ENCODE measurements at regions not wholly inside any gene's neighbourhood (a gene's known extent, or its start where the extent isn't known, plus 50 kb on each side); places are given as distances from the start of the nearest gene placed in this dataset.

DNA sequence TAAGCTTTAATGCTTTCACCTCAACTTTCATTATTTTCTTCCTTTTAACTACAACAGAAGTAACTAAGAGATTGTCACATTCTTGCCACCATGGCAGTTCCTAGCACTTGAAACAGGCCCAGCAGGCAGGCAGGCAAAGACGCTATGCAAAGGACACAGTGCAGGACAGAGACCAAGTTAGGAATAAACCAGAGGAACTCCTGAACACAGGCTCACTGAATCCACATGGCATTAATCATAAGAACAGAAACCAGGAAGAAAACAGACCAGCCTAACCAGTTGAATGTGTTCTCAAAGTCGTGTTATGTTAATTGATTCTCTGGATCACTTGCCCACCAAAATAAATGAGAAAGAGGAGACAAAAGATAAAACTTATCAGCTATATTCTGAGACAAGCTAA lies 397.6 kb downstream of the TBL1XR1 start:
- FAIRE-seq, result no peak

DNA sequence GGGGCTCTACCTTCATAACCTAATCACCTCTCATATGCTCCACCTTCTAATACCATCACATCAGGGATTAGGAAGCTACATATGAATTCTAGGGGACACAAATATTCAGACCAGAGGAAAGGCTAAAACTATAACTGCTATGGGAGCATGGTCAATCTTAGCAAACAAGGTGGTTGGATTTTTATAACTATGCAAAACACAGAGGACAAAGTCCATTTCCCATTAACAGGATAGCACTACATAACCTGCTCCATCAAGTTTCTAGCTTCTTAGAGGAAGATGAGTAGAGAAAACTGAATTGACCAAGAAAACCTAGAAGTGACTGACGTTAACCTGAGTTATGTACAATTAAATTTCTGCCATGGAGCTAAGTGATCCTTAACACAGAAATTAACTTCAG lies 398.6 kb downstream of the TBL1XR1 start:
- no peak overlapping the region for H3K27ac ChIP-seq (ENCODE audit: extremely low read length, insufficient read depth, low read length)
- no peak overlapping the region for H2AFZ ChIP-seq (ENCODE audit: low read length)
- POLR2A ChIA-PET, result no interaction called here
- H3K9ac ChIP-seq (ENCODE audit: insufficient read depth, low read depth, low read length), result no peak overlapping the region
- no peaks in the 10 kb centered on the region for H4K20me1 ChIP-seq (ENCODE audit: insufficient read depth, low read length)
- ATAC-seq (no peak), FAIRE-seq (no peak), DNase-seq (ENCODE audit: low spot score) (no peak)
- no peak for TF ChIP-seq RBAK (CRISPR knock-in tag; IDR thresholded peaks at IDR 0.05)
- no peak for TF ChIP-seq ZNF713 (CRISPR knock-in tag; IDR thresholded peaks at IDR 0.05)
- no peak for TF ChIP-seq ZNF431 (CRISPR knock-in tag; IDR thresholded peaks at IDR 0.05; ENCODE audit: borderline replicate concordance, low read depth)
- no peak for TF ChIP-seq JDP2 (CRISPR knock-in tag; IDR thresholded peaks at IDR 0.05; ENCODE audit: borderline replicate concordance)
- TF ChIP-seq, protein P1, sequence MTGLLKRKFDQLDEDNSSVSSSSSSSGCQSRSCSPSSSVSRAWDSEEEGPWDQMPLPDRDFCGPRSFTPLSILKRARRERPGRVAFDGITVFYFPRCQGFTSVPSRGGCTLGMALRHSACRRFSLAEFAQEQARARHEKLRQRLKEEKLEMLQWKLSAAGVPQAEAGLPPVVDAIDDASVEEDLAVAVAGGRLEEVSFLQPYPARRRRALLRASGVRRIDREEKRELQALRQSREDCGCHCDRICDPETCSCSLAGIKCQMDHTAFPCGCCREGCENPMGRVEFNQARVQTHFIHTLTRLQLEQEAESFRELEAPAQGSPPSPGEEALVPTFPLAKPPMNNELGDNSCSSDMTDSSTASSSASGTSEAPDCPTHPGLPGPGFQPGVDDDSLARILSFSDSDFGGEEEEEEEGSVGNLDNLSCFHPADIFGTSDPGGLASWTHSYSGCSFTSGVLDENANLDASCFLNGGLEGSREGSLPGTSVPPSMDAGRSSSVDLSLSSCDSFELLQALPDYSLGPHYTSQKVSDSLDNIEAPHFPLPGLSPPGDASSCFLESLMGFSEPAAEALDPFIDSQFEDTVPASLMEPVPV (CRISPR knock-in tag; IDR thresholded peaks at IDR 0.05), result no peak
- TF ChIP-seq ZNF746 (CRISPR knock-in tag; IDR thresholded peaks at IDR 0.05), result no peak
- no peak for TF ChIP-seq SYNCRIP (IDR thresholded peaks at IDR 0.05; ENCODE audit: insufficient read depth, low read depth, low read length)
- TF ChIP-seq, protein P2, sequence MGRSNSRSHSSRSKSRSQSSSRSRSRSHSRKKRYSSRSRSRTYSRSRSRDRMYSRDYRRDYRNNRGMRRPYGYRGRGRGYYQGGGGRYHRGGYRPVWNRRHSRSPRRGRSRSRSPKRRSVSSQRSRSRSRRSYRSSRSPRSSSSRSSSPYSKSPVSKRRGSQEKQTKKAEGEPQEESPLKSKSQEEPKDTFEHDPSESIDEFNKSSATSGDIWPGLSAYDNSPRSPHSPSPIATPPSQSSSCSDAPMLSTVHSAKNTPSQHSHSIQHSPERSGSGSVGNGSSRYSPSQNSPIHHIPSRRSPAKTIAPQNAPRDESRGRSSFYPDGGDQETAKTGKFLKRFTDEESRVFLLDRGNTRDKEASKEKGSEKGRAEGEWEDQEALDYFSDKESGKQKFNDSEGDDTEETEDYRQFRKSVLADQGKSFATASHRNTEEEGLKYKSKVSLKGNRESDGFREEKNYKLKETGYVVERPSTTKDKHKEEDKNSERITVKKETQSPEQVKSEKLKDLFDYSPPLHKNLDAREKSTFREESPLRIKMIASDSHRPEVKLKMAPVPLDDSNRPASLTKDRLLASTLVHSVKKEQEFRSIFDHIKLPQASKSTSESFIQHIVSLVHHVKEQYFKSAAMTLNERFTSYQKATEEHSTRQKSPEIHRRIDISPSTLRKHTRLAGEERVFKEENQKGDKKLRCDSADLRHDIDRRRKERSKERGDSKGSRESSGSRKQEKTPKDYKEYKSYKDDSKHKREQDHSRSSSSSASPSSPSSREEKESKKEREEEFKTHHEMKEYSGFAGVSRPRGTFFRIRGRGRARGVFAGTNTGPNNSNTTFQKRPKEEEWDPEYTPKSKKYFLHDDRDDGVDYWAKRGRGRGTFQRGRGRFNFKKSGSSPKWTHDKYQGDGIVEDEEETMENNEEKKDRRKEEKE (IDR thresholded peaks at IDR 0.05), result no peak
- TF ChIP-seq KMT2A (CRISPR knock-in tag; IDR thresholded peaks at IDR 0.05), result no peak
- in situ Hi-C loops (cut with HindIII; ENCODE audit: extremely low pct_ligation_motif_present, low pct_unique_long_range_greater_than_20kb) (no loop called here), intact Hi-C loops (cut with micrococcal nuclease; ENCODE audit: unreplicated experiment) (no loop called here)
- 0% methylated on average over 1 of the region's 1 CpG for WGBS (ENCODE audit: low lambda C conversion rate)
- H3K79me2 ChIP-seq (ENCODE audit: insufficient read depth, low read length), result no peaks in the 10 kb centered on the region
- H3K27me3 ChIP-seq (ENCODE audit: control insufficient read depth in 1 of 2, insufficient read depth in 2 of 2, low read length in 2 of 2), result no peaks in the 10 kb centered on the region
- no peak overlapping the region for H3K4me3 ChIP-seq (replicated peaks in 1 of 3; ENCODE audit: insufficient read depth in 1 of 3, low read depth in 2 of 3, low read length in 3 of 3)
- no peaks in the 10 kb centered on the region for H3K4me1 ChIP-seq (ENCODE audit: insufficient read depth, low read length)
- H3K4me2 ChIP-seq (ENCODE audit: low read depth, low read length), result no peak overlapping the region
- CTCF ChIA-PET (ENCODE audit: low intra/inter-chr PET ratio, low total read pairs), result no interaction called here
- H3K36me3 ChIP-seq (replicated peaks in 1 of 2; ENCODE audit: control insufficient read depth in 1 of 2, insufficient read depth in 2 of 2, low read length in 2 of 2), result no peaks in the 10 kb centered on the region
- no TSS peak for BruUV-seq (replicated peaks)
- no peaks in the 10 kb centered on the region for H3K9me3 ChIP-seq (ENCODE audit: low read length)

More for the DNA sequence above, 397.6 kb downstream of the TBL1XR1 start:
- H3K9ac ChIP-seq (ENCODE audit: insufficient read depth, low read depth, low read length), result no peak overlapping the region
- H3K27me3 ChIP-seq (ENCODE audit: control insufficient read depth in 1 of 2, insufficient read depth in 2 of 2, low read length in 2 of 2), result no peaks in the 10 kb centered on the region
- H3K79me2 ChIP-seq (ENCODE audit: insufficient read depth, low read length), result no peaks in the 10 kb centered on the region
- in situ Hi-C loops (cut with HindIII; ENCODE audit: extremely low pct_ligation_motif_present, low pct_unique_long_range_greater_than_20kb), result no loop called here
- no TSS peak for BruUV-seq (replicated peaks)
- no peak overlapping the region for H2AFZ ChIP-seq (ENCODE audit: low read length)
- intact Hi-C loops (cut with micrococcal nuclease; ENCODE audit: unreplicated experiment), result no loop called here
- TF ChIP-seq NCOA2 (CRISPR knock-in tag; IDR thresholded peaks at IDR 0.05) (no peak), TCF7 (IDR thresholded peaks at IDR 0.05; ENCODE audit: low read depth) (no peak), ATF1 (CRISPR knock-in tag; IDR thresholded peaks at IDR 0.05) (no peak)
- TF ChIP-seq, protein P3, sequence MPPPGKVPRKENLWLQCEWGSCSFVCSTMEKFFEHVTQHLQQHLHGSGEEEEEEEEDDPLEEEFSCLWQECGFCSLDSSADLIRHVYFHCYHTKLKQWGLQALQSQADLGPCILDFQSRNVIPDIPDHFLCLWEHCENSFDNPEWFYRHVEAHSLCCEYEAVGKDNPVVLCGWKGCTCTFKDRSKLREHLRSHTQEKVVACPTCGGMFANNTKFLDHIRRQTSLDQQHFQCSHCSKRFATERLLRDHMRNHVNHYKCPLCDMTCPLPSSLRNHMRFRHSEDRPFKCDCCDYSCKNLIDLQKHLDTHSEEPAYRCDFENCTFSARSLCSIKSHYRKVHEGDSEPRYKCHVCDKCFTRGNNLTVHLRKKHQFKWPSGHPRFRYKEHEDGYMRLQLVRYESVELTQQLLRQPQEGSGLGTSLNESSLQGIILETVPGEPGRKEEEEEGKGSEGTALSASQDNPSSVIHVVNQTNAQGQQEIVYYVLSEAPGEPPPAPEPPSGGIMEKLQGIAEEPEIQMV (CRISPR knock-in tag; IDR thresholded peaks at IDR 0.05; ENCODE audit: low read depth), result no peak
- DNase-seq (ENCODE audit: low spot score) (no peak), ATAC-seq (no peak)
- ChIA-PET CTCF (ENCODE audit: low intra/inter-chr PET ratio, low total read pairs) (no interaction called here), POLR2A (no interaction called here)
- H4K20me1 ChIP-seq (ENCODE audit: insufficient read depth, low read length), result no peaks in the 10 kb centered on the region
- no peaks in the 10 kb centered on the region for H3K9me3 ChIP-seq (ENCODE audit: low read length)
- 0% methylated on average over 2 of the region's 2 CpGs for WGBS (ENCODE audit: low lambda C conversion rate)
- H3K4me1 ChIP-seq (ENCODE audit: insufficient read depth, low read length), result no peaks in the 10 kb centered on the region
- H3K4me3 ChIP-seq (replicated peaks in 1 of 3; ENCODE audit: insufficient read depth in 1 of 3, low read depth in 2 of 3, low read length in 3 of 3), result no peak overlapping the region
- H3K4me2 ChIP-seq (ENCODE audit: low read depth, low read length), result no peak overlapping the region
- H3K27ac ChIP-seq (ENCODE audit: extremely low read length, insufficient read depth, low read length), result no peak overlapping the region
- no peaks in the 10 kb centered on the region for H3K36me3 ChIP-seq (replicated peaks in 1 of 2; ENCODE audit: control insufficient read depth in 1 of 2, insufficient read depth in 2 of 2, low read length in 2 of 2)
